DOHH2 (cell line): ENCODE measurements at regions not wholly inside any gene's neighbourhood (a gene's known extent, or its start where the extent isn't known, plus 50 kb on each side); places are given as distances from the start of the nearest gene placed in this dataset.
"Not testable (repeated sequence)": the region's sequence is repeated elsewhere in the genome, so short reads cannot be mapped to it uniquely, and the experiment has no call there.

Experiments
- EZH2phosphoT487 ChIP-seq: fragments of 200-600 bp; sonication (generic); IDR thresholded peaks from 2 replicates; pipeline ENCODE4 v1.6.1; 2017; ENCODE audit warnings: borderline replicate concordance, mild to moderate bottlenecking, antibody characterized with exemption, low read length, moderate library complexity, mixed read lengths
- TF ChIP-seq, protein P1 (sequence below): fragments of 200-600 bp; sonication (generic); IDR thresholded peaks from one replicate; pipeline ENCODE4 v1.5.1; 2014; ENCODE audit warnings: antibody characterized with exemption, mild to moderate bottlenecking, low read depth, low read length; ENCODE audit not compliant: poor library complexity, severe bottlenecking

DNA sequence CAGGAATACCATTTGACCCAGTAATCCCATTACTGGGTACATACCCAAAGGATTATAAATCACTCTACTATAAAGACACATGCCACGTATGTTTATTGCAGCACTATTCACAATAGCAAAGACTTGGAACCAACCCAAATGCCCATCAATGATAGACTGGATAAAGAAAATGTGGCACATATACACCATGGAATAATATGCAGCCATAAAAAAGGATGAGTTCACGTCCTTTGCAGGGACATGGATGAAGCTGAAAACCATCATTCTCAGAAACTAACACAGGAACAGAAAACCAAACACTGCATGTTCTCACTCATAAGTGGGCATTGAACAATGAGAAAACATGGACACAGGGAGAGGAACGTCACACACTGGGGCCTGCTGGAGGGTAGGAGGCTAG is 556.1 kb upstream of the ADGRL2 start:
- TF ChIP-seq, protein P1, sequence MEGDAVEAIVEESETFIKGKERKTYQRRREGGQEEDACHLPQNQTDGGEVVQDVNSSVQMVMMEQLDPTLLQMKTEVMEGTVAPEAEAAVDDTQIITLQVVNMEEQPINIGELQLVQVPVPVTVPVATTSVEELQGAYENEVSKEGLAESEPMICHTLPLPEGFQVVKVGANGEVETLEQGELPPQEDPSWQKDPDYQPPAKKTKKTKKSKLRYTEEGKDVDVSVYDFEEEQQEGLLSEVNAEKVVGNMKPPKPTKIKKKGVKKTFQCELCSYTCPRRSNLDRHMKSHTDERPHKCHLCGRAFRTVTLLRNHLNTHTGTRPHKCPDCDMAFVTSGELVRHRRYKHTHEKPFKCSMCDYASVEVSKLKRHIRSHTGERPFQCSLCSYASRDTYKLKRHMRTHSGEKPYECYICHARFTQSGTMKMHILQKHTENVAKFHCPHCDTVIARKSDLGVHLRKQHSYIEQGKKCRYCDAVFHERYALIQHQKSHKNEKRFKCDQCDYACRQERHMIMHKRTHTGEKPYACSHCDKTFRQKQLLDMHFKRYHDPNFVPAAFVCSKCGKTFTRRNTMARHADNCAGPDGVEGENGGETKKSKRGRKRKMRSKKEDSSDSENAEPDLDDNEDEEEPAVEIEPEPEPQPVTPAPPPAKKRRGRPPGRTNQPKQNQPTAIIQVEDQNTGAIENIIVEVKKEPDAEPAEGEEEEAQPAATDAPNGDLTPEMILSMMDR, result not testable (repeated sequence)
- TF ChIP-seq EZH2phosphoT487, result not testable (repeated sequence)
